Bronchial epithelial cell (primary cell): ENCODE measurements at regions not wholly inside any gene's neighbourhood (a gene's known extent, or its start where the extent isn't known, plus 50 kb on each side); places are given as distances from the start of the nearest gene placed in this dataset.

Experiments used
- DNase-seq: peaks from one replicate; pipeline ENCODE4 v3.0.0-alpha.2; 2010; ENCODE audit warnings: low read depth
- FAIRE-seq: peaks from 2 replicates; lab custom pipeline; 2011; peaks lifted over from hg19 to GRCh38; lab: Jason Lieb, UNC
- H3K27me3 ChIP-seq: 2 replicates; pipeline ENCODE4 v1.5.1; 2011; ENCODE audit warnings: low read length; ENCODE audit not compliant: control insufficient read depth, insufficient read depth
- H3K36me3 ChIP-seq: 2 replicates; pipeline ENCODE4 v1.5.1; 2011; ENCODE audit warnings: low read length; ENCODE audit not compliant: control insufficient read depth, insufficient read depth
- H3K4me3 ChIP-seq: 2 replicates; pipeline ENCODE4 v1.5.1; 2011; ENCODE audit warnings: mild to moderate bottlenecking, low read depth, low read length, control low read depth
- CTCF ChIP-seq: IDR thresholded peaks from 2 replicates; pipeline ENCODE4 v1.5.1; 2011; ENCODE audit warnings: mild to moderate bottlenecking, moderate library complexity, low read length, control low read depth, inconsistent platforms; ENCODE audit not compliant: insufficient read depth, severe bottlenecking

- TF ChIP-seq CTCF = no peak
- FAIRE-seq (no peak), DNase-seq (no peak)
- Histone ChIP-seq H3K4me3 (no peak overlapping the region), H3K27me3 (no peaks in the 10 kb centered on the region), H3K36me3 (no peaks in the 10 kb centered on the region)
These were observed 62.4 kb upstream of the VAV3 start for GRCh38 chr1:108027389-108027788.

- FAIRE-seq = peak; percentile 66
- DNase-seq = peak; percentile 63
- H3K36me3 ChIP-seq = no peaks in the 10 kb centered on the region
These were observed 52.7 kb upstream of the VAV3 start for GRCh38 chr1:108017698-108018097.

GRCh38 chr1:108016451-108016920 lies 51.5 kb upstream of the VAV3 start:
- H3K27me3 ChIP-seq = no peaks in the 10 kb centered on the region
- no peak for TF ChIP-seq CTCF
- FAIRE-seq (no peak), DNase-seq (peak; percentile 74)
- no peaks in the 10 kb centered on the region for H3K36me3 ChIP-seq
- no peak overlapping the region for H3K4me3 ChIP-seq

More at GRCh38 chr1:108017698-108018097, 52.7 kb upstream of the VAV3 start:
- Histone ChIP-seq H3K27me3 (no peaks in the 10 kb centered on the region), H3K4me3 (no peak overlapping the region)
- no peak for TF ChIP-seq CTCF
